Liver (tissue), 8 donors: ENCODE measurements at regions not wholly inside any gene's neighbourhood (a gene's known extent, or its start where the extent isn't known, plus 50 kb on each side); places are given as distances from the start of the nearest gene placed in this dataset.

Experiments used
- DNase-seq: peaks from one replicate; pipeline ENCODE4 v3.0.0-alpha.2; 2017; ENCODE audit warnings: low spot score
- H3K27ac ChIP-seq, 2 donors: one replicate each; pipeline ENCODE4 v1.7.0; 2013; ENCODE audit warnings: inconsistent platforms in 2 of 2, low read length in 2 of 2, control low read depth in 1 of 2, low read depth in 1 of 2, mild to moderate bottlenecking in 1 of 2
- H3K27me3 ChIP-seq, 4 donors: one replicate each; pipeline versions ENCODE4 v1.6.1 to v1.7.0; 2013; ENCODE audit warnings: low read length in 3 of 4, inconsistent platforms in 1 of 4, mild to moderate bottlenecking in 1 of 4, moderate library complexity in 1 of 4; ENCODE audit not compliant: control insufficient read depth in 4 of 4, insufficient read depth in 4 of 4
- H3K36me3 ChIP-seq, 4 donors: one replicate each; pipeline versions ENCODE4 v1.6.1 to v1.7.0; 2013; ENCODE audit warnings: low read length in 3 of 4, mild to moderate bottlenecking in 3 of 4, low read depth in 1 of 4, moderate library complexity in 1 of 4; ENCODE audit not compliant: control insufficient read depth in 4 of 4, insufficient read depth in 3 of 4
- H3K4me1 ChIP-seq, 4 donors: one replicate each; pipeline versions ENCODE4 v1.6.1 to v1.7.0; 2013; ENCODE audit warnings: low read length in 3 of 4, mild to moderate bottlenecking in 3 of 4, moderate library complexity in 1 of 4; ENCODE audit not compliant: control insufficient read depth in 4 of 4, insufficient read depth in 4 of 4
- H3K4me3 ChIP-seq, 3 donors: one replicate each; pipeline versions ENCODE4 v1.6.1 to v1.7.0; 2013; ENCODE audit warnings: low read length in 3 of 3, control low read depth in 1 of 3, low read depth in 1 of 3, mild to moderate bottlenecking in 1 of 3
- H3K9ac ChIP-seq, 2 donors: one replicate each; pipeline ENCODE4 v1.7.0; 2013; ENCODE audit warnings: low read length in 2 of 2, mild to moderate bottlenecking in 2 of 2, moderate library complexity in 2 of 2, control low read depth in 1 of 2, low read depth in 1 of 2
- H3K9me3 ChIP-seq, 4 donors: one replicate each; pipeline versions ENCODE4 v1.6.1 to v1.7.0; 2013; ENCODE audit warnings: low read length in 3 of 4; ENCODE audit not compliant: control insufficient read depth in 4 of 4
- ATF3 ChIP-seq: IDR thresholded peaks from 2 replicates; pipeline ENCODE4 v1.6.1; 2016; ENCODE audit warnings: antibody characterized with exemption
- CTCF ChIP-seq: fragments of 150-350 bp; IDR thresholded peaks from 2 replicates; pipeline ENCODE4 v1.5.1; 2017; ENCODE audit warnings: improper control_type of control experiment, low read depth, low read length; ENCODE audit not compliant: missing input control
- EGR1 ChIP-seq, 2 donors: IDR thresholded peaks; 2 replicates each; pipeline ENCODE4 v1.6.1; 2016 to 2018; ENCODE audit warnings: antibody characterized with exemption in 2 of 2, low read depth in 2 of 2
- FOXA1 ChIP-seq: IDR thresholded peaks from 2 replicates; pipeline ENCODE4 v1.6.1; 2016; ENCODE audit warnings: antibody characterized with exemption
- FOXA2 ChIP-seq: IDR thresholded peaks from 2 replicates; pipeline ENCODE4 v1.6.1; 2016; ENCODE audit warnings: antibody characterized with exemption
- GABPA ChIP-seq, 2 donors: IDR thresholded peaks in 1 of 2; conservative IDR thresholded peaks in 1 of 2; 2 replicates each; pipeline ENCODE4 v1.6.1; 2016; ENCODE audit warnings: antibody characterized with exemption in 2 of 2, mild to moderate bottlenecking in 1 of 2, moderate library complexity in 1 of 2
- HNF4A ChIP-seq, 2 donors: conservative IDR thresholded peaks; 2 replicates each; pipeline ENCODE4 v1.6.1; 2016; ENCODE audit warnings: antibody characterized with exemption in 2 of 2, mild to moderate bottlenecking in 2 of 2
- HNF4G ChIP-seq: IDR thresholded peaks from 2 replicates; pipeline ENCODE4 v1.6.1; 2016; ENCODE audit warnings: antibody characterized with exemption
- JUND ChIP-seq, 2 donors: IDR thresholded peaks; 2 replicates each; pipeline ENCODE4 v1.6.1; 2016; ENCODE audit warnings: antibody characterized with exemption in 2 of 2
- NR2F2 ChIP-seq: IDR thresholded peaks from 2 replicates; pipeline ENCODE4 v1.6.1; 2016; ENCODE audit warnings: antibody characterized with exemption
- RAD21 ChIP-seq, 2 donors: IDR thresholded peaks; 2 replicates each; pipeline ENCODE4 v1.6.1; 2016; ENCODE audit warnings: antibody characterized with exemption in 2 of 2, mild to moderate bottlenecking in 2 of 2
- REST ChIP-seq: IDR thresholded peaks from 2 replicates; pipeline ENCODE4 v1.6.1; 2016; ENCODE audit warnings: antibody characterized with exemption, mild to moderate bottlenecking
- RXRA ChIP-seq, 2 donors: IDR thresholded peaks; 2 replicates each; pipeline ENCODE4 v1.6.1; 2017 to 2018; ENCODE audit warnings: antibody characterized with exemption in 2 of 2, mild to moderate bottlenecking in 1 of 2
- TAF1 ChIP-seq: conservative IDR thresholded peaks from 2 replicates; pipeline ENCODE4 v1.6.1; 2016; ENCODE audit warnings: antibody characterized with exemption, mild to moderate bottlenecking
- YY1 ChIP-seq: IDR thresholded peaks from 2 replicates; pipeline ENCODE4 v1.6.1; 2016; ENCODE audit warnings: antibody characterized with exemption, mild to moderate bottlenecking
- WGBS: extraction: QIAGEN DNeasy Blood & Tissue Kit; methylation state at CpG from one replicate; pipeline ENCODE4 v1.1.7; 2013; 5-methylcytosine and 5-hydroxymethylcytosine counted together
- donor health status: healthy.
- donor health status: healthy.
- donor health status: healthy.
- donor health status: healthy.
- donor health status: healthy.

- Histone ChIP-seq H3K4me3 (no peak overlapping the region), H3K36me3 (no peaks in the 10 kb centered on the region), H3K4me1 (peaks cover 3 to 16% (median 9%) of the 10 kb centered on the region in 4 donors), H3K27me3 (no peaks in the 10 kb centered on the region), H3K9ac (no peak overlapping the region), H3K27ac (no peak overlapping the region), H3K9me3 (no peaks in the 10 kb centered on the region)
- no peak for TF ChIP-seq REST
- no peak for TF ChIP-seq FOXA2
- TF ChIP-seq HNF4G: no peak
- TF ChIP-seq EGR1 (IDR thresholded peaks at IDR 0.05; ENCODE audit: low read depth in 2 of 2): no peak
- TF ChIP-seq RXRA (IDR thresholded peaks at IDR 0.05): no peak
- no peak for TF ChIP-seq CTCF
- no peak for TF ChIP-seq ATF3
- no peak for TF ChIP-seq TAF1
- TF ChIP-seq FOXA1: no peak
- no peak for TF ChIP-seq YY1
- TF ChIP-seq JUND (IDR thresholded peaks at IDR 0.05): no peak
- no peak for TF ChIP-seq HNF4A (conservative IDR thresholded peaks at IDR 0.05)
- no peak for TF ChIP-seq RAD21 (IDR thresholded peaks at IDR 0.05)
- no peak for TF ChIP-seq GABPA (IDR thresholded peaks at IDR 0.05 in 1 of 2, conservative IDR thresholded peaks at IDR 0.05 in 1 of 2)
- no peak for TF ChIP-seq NR2F2
- WGBS: 86% methylated on average over 2 of the region's 2 CpGs
- DNase-seq: no peak
Measured at GRCh38 chr11:31873124-31873523, 62.0 kb upstream of the PAX6 start.

GRCh38 chr11:31872076-31872443 is 60.9 kb upstream of the PAX6 start:
- H3K9me3 ChIP-seq: peaks cover 0 to under 1% (median 0%) of the 10 kb centered on the region in 4 donors
- H3K27me3 ChIP-seq: no peaks in the 10 kb centered on the region
- no peaks in the 10 kb centered on the region for H3K36me3 ChIP-seq
- TF ChIP-seq FOXA1 (no peak), YY1 (no peak), CTCF (no peak), GABPA (IDR thresholded peaks at IDR 0.05 in 1 of 2, conservative IDR thresholded peaks at IDR 0.05 in 1 of 2) (no peak), JUND (IDR thresholded peaks at IDR 0.05) (no peak)
- H3K9ac ChIP-seq: no peak overlapping the region
- H3K4me3 ChIP-seq: no peak overlapping the region
- peaks cover 3 to 16% (median 9%) of the 10 kb centered on the region in 4 donors for H3K4me1 ChIP-seq
- no peak overlapping the region for H3K27ac ChIP-seq
- no peak for DNase-seq
- WGBS: 91% methylated on average over 3 of the region's 3 CpGs
